OCI-LY3 (cell line): ENCODE measurements at regions not wholly inside any gene's neighbourhood (a gene's known extent, or its start where the extent isn't known, plus 50 kb on each side); places are given as distances from the start of the nearest gene placed in this dataset.

Experiments
- EZH2phosphoT487 ChIP-seq: fragments of 200-600 bp; shearing (Covaris generic); IDR thresholded peaks from 2 replicates; pipeline ENCODE4 v1.6.1; 2018; ENCODE audit warnings: antibody characterized with exemption, mixed run types, low read depth
- TF ChIP-seq, protein P1 (sequence below): fragments of 200-600, 300-600 bp; sonication (generic); IDR thresholded peaks from 2 replicates; pipeline ENCODE4 v1.5.1; 2014; ENCODE audit warnings: antibody characterized with exemption, low read length, low read depth

DNA sequence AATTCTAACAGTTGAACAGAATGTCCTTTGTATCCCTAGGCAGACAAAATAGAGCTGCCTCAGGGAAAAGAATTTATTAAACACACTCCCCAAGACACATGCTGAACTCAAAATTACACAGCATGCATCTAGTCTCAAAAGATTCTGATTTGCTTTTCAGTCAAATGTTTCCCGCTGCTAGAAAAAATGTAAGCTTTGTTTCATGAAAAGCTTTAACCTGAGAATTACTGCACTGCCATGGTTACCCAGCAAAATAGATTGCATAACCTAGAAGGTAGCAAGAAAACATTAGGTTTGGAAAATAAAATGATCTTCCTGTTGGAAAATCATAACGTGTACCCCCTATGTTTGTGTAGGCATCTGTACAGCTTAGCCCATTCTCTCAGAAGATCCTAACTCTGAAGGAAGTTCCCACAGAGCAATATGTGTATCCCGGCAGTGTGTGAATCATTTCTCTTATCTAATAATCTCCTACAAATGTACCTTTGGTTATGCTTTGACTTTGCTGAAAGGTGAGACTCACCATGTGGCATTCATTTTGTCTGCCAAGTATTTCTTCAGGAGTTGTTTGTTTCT, 646.9 kb downstream of the STPG2 start:
- no peak for TF ChIP-seq EZH2phosphoT487
- TF ChIP-seq, protein P1, sequence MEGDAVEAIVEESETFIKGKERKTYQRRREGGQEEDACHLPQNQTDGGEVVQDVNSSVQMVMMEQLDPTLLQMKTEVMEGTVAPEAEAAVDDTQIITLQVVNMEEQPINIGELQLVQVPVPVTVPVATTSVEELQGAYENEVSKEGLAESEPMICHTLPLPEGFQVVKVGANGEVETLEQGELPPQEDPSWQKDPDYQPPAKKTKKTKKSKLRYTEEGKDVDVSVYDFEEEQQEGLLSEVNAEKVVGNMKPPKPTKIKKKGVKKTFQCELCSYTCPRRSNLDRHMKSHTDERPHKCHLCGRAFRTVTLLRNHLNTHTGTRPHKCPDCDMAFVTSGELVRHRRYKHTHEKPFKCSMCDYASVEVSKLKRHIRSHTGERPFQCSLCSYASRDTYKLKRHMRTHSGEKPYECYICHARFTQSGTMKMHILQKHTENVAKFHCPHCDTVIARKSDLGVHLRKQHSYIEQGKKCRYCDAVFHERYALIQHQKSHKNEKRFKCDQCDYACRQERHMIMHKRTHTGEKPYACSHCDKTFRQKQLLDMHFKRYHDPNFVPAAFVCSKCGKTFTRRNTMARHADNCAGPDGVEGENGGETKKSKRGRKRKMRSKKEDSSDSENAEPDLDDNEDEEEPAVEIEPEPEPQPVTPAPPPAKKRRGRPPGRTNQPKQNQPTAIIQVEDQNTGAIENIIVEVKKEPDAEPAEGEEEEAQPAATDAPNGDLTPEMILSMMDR: no peak
